ENCODE measurements at regions not wholly inside any gene's neighbourhood (a gene's known extent, or its start where the extent isn't known, plus 50 kb on each side); places are given as distances from the start of the nearest gene placed in this dataset.
A peak's percentile ranks its signal among the peaks of the same experiment; 100 is the strongest.
"Not testable (repeated sequence)": the region's sequence is repeated elsewhere in the genome, so short reads cannot be mapped to it uniquely, and the experiment has no call there.

DNA sequence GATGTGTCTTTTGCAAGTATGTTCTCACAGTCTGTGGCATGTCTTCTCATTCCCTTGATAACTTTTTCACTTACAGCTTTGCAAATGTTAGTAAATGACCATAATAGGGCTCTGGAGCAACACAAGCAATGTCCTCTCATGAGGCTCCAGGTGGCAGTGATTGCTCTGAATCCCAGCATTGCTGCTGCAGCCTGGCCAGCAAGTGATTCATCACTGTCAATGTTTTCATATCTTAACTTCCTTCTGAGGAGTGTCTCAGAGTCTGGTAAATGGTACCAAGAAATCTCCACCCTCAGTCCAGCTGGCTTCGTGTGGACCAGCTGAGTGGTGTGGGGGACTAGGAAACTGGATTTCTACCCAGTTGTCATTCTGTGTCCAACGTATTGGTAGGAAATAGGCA, 139.6 kb downstream of the MYLK4 start:
- H3K4me3 ChIP-seq (ENCODE audit: low read length) = no peak overlapping the region
- no peak for DNase-seq (ENCODE audit: low read depth)
- TF ChIP-seq, protein P1, sequence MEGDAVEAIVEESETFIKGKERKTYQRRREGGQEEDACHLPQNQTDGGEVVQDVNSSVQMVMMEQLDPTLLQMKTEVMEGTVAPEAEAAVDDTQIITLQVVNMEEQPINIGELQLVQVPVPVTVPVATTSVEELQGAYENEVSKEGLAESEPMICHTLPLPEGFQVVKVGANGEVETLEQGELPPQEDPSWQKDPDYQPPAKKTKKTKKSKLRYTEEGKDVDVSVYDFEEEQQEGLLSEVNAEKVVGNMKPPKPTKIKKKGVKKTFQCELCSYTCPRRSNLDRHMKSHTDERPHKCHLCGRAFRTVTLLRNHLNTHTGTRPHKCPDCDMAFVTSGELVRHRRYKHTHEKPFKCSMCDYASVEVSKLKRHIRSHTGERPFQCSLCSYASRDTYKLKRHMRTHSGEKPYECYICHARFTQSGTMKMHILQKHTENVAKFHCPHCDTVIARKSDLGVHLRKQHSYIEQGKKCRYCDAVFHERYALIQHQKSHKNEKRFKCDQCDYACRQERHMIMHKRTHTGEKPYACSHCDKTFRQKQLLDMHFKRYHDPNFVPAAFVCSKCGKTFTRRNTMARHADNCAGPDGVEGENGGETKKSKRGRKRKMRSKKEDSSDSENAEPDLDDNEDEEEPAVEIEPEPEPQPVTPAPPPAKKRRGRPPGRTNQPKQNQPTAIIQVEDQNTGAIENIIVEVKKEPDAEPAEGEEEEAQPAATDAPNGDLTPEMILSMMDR (conservative IDR thresholded peaks at IDR 0.05; ENCODE audit: low read depth, low read length) = no peak

DNA sequence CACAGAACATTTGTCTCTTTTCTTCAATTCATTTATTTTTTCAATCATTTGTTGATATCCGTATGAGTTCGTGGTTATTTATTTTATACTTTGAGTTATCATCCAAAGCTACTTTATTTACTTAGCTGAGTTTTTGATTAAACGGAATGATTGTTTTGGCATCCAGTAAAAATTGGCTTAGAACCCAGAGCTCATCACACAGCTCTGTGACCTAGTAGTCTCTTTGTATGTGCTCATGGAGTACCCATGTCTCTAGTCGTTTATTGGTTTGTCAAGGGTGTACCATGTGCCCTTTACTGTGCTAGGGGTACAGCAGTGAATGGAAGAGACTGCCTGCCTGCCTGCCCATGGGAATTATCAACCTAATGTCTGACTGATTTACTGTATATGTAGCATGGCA, 142.2 kb downstream of the MYLK4 start:
- H3K4me3 ChIP-seq (ENCODE audit: low read length) = no peak overlapping the region
- TF ChIP-seq, protein P1 (conservative IDR thresholded peaks at IDR 0.05; ENCODE audit: low read depth, low read length) = no peak
- DNase-seq (ENCODE audit: low read depth) = no peak

DNA sequence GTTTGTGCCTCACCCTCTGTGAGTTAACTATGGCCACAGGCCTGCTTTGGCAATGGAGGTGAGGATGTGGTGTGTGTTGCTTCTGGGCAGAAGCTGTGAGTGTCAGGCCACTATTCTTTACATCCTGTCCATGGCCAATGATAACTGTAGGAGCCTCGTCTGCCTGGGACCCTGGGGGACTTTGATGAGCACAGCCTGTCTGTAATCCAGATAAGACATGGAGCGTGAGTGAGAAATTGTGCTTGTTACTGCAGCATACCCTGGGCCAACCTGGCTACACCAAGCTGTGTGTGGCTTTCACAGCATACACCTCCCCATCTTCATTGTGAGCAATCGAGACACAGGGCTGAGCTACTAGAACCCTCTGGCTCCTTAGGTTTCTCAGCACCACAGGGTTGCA, 150.4 kb downstream of the MYLK4 start:
- no peak overlapping the region for H3K4me3 ChIP-seq (ENCODE audit: low read length)
- TF ChIP-seq, protein P1 (conservative IDR thresholded peaks at IDR 0.05; ENCODE audit: low read depth, low read length) = no peak
- no peak for DNase-seq (ENCODE audit: low read depth)

DNA sequence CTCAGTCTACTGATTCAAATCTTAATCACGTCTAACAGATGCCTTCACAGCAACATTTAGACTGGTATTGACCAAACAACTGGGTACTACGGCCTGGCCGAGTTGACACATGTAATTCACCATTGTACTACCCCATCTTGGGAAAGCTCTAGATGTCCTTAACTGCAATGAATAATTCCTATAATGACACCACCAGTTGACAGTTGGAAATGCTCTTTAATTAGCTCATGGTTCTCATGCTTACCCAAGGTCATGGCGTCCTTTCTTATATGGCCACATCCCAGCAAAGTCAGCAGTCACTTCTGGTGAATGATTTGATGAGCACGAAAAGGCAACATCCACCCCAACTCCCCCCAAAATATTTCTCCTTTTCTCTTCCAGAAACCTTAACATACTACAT, 150.9 kb downstream of the MYLK4 start:
- TF ChIP-seq, protein P1 (conservative IDR thresholded peaks at IDR 0.05; ENCODE audit: low read depth, low read length) = no peak
- no peak overlapping the region for H3K4me3 ChIP-seq (ENCODE audit: low read length)
- DNase-seq (ENCODE audit: low read depth) = no peak

DNA sequence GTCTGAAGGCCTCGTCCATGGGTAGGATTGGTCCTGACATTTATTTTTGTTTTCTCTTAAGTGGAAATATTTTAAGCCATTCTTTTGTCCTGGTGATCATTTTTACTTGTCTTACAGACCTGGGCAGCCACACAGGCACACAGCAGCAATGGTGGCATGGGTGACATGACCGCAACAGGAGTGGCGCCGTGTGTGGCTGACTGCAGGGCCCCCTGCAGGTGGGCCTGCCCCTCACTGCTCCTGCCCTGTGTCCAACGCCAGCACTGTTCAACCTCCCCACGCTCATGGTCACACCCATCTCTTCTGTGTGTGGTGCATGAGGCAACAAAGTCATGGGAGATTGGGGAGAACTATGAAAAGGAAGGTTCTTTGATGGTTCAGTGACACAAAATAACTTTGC, 151.9 kb downstream of the MYLK4 start:
- TF ChIP-seq, protein P1 (conservative IDR thresholded peaks at IDR 0.05; ENCODE audit: low read depth, low read length) = no peak
- no peak overlapping the region for H3K4me3 ChIP-seq (ENCODE audit: low read length)
- no peak for DNase-seq (ENCODE audit: low read depth)

DNA sequence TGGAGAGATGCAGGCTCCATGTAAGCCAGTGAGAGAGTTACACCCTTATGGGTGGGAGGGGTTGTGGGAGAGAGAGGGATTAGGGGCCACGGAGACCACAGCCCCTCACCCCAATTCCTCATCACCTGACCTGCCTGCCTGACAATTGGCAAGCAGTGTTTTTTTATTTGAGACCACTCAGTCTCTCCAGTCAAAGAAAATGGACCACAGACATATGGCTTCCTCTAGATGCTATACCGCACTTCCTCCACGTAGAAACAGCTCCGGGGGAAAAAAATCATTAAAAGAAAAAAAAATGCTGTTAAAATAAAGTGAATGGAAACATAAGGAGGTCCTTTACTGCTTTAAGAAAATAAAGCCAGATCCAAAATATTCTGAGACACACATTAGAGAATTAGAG, 152.7 kb downstream of the MYLK4 start:
- DNase-seq (ENCODE audit: low read depth) = no peak
- H3K4me3 ChIP-seq (ENCODE audit: low read length) = no peak overlapping the region

DNA sequence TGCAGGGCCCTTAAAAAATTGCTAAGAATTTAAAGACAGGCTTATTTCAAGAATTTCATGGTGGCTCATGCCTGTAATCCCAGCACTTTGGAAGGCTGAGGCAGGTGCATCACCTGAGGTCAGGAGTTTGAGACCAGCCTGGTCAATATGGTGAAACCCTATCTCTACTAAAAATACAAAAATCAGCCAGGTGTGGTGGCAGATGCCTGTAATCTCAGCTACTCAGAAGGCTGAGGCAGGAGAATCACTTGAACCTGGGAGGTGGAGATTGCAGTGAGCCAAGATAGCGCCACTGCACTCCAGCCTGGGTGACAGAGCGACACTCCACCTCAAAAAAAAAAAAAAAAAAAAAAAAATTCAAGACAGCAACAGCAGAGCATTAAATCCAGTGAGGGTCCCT, 153.3 kb downstream of the MYLK4 start:
- DNase-seq (ENCODE audit: low read depth); H3K4me3 ChIP-seq (ENCODE audit: low read length): not testable (repeated sequence)

More for the DNA sequence above, 152.7 kb downstream of the MYLK4 start:
- TF ChIP-seq, protein P1 (conservative IDR thresholded peaks at IDR 0.05; ENCODE audit: low read depth, low read length) = no peak

DNA sequence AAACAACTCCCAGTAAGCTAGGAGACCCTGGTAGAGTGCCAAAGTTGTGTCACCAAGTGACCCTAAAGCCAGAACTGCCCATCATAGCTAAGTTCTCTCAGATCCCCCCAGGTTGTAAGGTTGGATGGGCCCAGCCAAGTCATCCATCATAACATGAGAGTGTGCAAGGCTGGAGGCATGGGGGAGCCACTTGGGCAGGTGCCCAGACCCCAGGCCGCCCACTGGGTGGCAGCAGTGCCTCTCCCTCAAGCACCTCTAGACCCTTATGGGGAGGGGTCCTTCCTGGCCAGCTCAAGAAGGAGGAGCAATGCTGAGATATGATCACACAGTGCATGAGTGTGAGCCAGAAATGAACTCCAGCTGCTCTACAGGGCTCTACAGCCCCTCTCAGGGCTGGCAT, 154.5 kb downstream of the MYLK4 start:
- H3K4me3 ChIP-seq (ENCODE audit: low read length) = no peak overlapping the region
- no peak for DNase-seq (ENCODE audit: low read depth)
- TF ChIP-seq, protein P1 (conservative IDR thresholded peaks at IDR 0.05; ENCODE audit: low read depth, low read length) = peak; percentile 40
